Fibroblast of gingiva (primary cell): ENCODE measurements at regions not wholly inside any gene's neighbourhood (a gene's known extent, or its start where the extent isn't known, plus 50 kb on each side); places are given as distances from the start of the nearest gene placed in this dataset.

ENCODE experiments used
- DNase-seq: peaks from one replicate; pipeline ENCODE4 v3.0.0-alpha.2; 2011; ENCODE audit warnings: low read depth

DNA sequence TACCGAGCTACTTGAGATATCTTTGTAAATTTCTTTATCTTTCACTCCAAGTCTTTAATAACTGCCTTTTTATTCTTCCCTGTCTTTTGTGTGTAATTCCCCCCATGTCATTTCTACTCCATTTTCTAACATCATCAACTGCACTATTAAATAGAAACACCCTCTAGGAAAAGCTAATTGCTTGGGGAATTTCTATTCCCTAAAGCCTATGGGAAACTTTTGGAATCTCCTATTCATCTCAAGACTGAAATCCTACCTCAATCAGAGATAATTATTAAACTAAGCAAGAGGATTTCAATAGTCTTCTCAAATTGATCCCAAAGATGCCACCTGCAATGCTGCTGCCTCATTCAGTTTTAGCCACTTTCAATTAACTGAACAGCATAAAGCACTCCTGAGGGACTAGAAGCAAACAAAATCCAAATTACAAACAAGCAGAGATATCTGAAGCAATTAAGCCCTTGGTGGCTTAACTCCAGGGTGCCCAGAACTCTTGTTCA, 598.7 kb downstream of the IGSF11 start:
- no peak for DNase-seq

GRCh38 chr3:118436697-118437262, 597.9 kb downstream of the IGSF11 start:
- no peak for DNase-seq

GRCh38 chr3:118445036-118445435, 589.6 kb downstream of the IGSF11 start:
- no peak for DNase-seq

GRCh38 chr3:118447339-118447738, 587.3 kb downstream of the IGSF11 start:
- no peak for DNase-seq

- DNase-seq, result no peak
Measured at GRCh38 chr3:118466795-118467330, 567.8 kb downstream of the IGSF11 start.

GRCh38 chr3:118468801-118469200, 565.8 kb downstream of the IGSF11 start:
- DNase-seq, result no peak

DNA sequence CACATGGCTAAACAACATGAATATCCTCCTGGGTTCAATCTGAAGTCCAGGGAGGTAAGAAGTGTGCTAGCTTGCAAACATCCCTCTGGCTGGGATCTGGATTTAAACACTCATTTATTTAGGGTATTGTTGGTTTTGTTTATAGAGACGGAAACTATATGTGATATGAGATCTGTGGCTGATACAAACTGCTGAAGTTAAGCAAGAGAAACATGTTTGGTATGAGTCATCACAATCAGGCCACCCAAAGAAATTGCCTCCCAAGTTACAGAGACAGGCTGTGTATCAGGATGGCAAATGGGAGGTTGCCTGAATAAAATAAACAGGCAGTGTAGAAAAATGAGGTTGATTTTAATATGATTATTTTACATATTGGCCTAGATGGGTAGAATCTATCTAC, 562.1 kb downstream of the IGSF11 start:
- DNase-seq, result no peak

DNA sequence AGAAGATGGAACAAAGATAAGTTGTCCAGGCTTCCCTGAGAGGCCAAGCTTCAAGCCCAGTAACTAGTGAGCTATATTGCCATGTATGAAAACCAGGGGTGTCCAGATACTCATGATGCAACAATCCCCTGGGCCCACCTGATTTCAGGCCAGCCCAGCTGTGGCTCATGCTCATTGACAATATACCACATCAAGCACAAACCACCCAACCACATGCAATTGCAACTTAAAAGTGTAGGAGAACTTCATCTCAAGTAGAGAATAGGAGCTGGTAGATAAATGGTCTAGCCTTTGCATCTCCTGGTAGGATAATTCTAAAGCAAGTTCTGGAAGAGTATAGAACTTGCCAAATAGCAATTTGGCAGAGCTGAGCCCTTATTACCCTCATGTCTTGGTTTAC, 561.3 kb downstream of the IGSF11 start:
- no peak for DNase-seq

DNA sequence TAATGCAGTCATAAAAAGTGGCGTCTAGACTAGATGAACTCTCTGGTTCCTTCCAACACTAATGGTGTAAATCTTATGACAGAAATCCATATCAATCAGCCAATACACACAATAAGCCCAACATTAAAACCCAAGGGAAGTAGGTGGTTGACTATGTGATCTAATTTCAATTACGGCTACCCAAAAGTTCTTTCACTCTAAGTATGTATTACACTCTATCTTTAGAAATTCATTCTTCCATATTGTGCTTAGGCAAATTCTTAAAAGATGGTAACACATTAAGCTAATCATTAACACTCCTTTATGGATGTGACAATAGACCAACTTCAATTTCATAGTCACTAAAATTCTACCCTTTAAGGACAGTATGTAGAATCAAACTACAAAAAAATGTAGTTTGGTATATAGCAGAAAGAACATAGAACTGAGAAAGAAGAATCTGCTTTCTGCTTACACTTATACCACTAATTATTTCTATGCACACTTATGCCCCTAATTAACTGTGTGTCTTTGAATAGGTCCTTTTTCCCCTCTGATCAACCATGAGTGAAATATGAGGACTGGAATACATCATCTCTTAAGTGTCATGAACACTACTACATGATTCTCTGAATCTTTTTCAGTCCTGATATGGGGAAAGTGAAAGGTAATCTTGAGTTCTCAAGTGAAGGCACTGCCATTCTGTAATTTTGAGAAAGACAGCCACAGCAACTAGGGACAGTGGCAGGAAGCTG, 557.6 kb downstream of the IGSF11 start:
- DNase-seq, result no peak

DNA sequence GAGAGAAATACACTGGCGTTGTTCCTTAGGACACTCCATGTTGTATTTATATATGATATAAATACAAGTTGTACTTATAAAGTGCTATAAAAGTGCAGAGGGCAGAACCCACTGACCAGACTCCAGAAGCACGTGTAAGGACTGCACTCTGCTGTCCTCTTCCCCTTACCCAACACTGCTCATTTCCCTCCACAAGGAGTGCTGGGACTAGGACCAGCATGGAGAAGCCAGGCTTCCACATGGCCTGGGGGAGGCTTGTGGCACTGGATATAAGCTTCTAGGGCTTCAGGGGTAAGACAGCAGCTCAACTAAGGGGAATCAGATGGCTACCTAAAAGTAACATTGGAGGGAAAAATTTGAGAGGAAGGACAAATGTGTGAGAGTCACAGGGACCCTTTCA, 556.9 kb downstream of the IGSF11 start:
- no peak for DNase-seq

DNA sequence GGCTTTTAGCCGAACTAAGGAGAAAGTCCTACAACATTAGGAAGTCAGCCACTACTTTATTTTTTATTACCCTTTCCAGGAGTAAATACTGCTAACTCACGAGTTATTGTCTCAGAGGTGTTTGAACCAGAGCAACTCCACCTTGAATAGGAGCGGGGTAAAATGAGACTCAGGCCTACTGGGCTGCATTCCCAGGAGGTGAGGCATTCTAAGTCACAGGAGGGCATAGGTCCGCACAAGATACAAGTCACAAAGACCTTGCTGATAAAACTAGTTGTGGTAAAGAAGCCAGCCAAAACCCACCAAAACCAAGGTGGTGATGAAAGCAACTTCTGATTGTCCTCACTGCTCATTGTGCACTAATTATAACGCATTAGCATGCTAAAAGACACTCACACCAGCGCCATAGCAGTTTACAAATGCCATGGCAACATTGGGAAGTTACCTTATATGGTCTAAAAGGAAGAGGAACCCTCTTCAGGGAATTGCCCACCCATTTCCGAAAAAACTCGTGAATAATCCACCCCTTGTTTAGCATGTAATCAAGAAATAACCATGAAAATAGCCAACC, 555.9 kb downstream of the IGSF11 start:
- DNase-seq, result no peak

DNA sequence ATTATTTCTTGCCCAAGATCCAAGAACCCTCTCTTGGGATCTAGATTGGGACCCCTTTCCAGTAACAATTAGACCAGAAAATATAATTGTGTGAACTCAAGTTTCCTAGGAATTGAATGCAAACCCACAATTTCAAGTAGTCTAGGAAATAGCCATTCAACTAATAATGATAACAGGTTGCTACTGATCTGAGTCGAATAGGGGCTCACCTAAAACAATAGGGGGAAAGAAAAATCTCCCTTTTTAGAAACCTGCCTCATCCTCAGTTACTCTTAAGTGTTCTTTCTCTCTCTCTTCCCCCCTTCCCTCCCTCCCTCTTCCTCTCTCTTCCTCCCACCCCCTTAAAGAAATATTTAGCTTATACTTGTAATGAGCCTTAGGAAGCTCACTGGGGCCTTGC, 555.3 kb downstream of the IGSF11 start:
- no peak for DNase-seq

DNA sequence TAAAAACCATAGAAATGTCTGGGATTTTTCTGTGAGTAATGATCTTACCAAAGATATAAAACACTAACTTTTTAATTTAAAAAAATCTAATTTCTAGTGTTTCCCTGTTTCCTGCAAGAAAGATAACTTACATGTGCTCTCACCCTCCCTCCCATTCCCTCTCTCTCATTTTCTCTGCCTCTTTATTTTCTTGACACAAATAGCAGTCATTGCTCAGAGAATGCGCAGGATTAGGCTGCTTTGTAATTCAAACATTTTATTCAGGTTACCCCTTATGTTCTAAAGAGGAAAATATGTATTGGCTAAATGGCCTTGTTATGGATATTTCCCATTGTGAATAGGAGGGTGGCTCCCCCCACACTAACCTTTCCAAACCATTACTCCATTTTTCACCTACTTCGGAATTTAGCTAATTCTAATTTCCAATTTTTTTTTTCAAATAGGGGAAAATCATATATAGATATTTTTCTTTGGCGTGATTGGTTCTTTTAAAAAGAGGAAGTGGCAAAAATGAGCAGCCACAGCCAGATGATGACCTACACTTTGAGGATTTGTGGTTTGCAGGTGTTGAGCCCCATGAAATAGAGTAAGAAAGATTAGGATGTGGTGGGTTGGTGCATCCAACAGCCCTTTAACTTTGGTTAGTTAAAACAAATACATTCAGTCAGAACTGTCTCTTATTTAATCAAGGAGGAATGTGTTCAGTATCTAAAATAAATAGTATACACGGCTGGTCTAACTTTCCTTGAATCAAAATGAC, 554.4 kb downstream of the IGSF11 start:
- no peak for DNase-seq

GRCh38 chr3:118485693-118486092, 549.0 kb downstream of the IGSF11 start:
- DNase-seq, result no peak

DNA sequence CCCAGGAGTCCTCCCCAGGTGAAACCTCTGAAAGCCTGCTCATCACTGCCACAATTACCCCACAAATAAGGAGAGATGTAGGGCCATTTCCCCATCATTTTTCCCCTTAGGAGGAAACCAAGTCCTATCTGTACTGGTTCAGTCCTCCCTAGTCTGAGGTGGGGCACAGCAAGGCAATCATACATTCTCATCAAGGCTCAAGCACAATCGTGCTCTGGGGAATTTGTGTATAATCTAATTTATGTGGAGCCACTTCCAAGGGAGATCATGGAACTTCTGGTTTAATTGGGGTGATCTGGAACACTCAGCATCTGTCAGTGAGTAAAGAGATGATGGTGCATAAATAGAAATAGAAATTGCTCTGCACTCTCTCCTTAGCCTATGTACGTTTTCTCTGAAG, 546.9 kb downstream of the IGSF11 start:
- no peak for DNase-seq

- no peak for DNase-seq
Measured at GRCh38 chr3:118488732-118489131, 545.9 kb downstream of the IGSF11 start.

DNA sequence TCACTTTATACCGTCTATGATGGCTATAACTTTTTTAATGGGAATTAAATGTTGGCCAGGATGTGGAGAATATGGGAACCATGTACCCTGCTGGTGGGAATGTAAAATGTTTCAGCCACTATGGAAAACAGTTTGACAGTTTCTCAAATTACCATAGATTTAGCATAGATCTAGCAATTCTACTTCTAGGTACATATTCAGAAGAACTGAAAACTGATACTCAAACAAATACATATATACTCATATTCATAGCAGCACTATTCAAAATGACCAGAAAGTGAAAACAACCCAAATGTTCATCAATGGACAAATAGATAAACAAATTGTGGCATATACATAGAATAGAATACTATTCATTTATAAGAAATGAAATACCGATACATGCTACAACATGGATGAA, 539.4 kb downstream of the IGSF11 start:
- no peak for DNase-seq

DNA sequence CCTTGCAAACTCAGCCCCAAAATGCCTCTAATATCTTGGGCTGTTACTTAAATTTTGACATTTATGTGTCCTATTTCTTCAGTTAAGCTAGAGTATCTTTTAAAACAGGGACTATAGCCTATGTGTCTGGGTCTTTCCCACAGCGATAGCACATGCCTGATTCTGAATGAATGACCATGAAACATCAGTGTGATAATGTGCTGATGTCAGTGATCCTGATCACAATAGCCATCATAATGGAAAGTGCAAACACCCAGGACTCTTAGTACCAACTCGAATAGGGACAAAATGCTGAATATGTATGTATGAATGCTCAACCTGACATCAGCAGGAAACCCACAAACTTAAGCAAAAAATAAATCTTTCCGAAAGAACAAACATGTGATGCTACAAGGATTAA, 537.4 kb downstream of the IGSF11 start:
- DNase-seq, result no peak

DNA sequence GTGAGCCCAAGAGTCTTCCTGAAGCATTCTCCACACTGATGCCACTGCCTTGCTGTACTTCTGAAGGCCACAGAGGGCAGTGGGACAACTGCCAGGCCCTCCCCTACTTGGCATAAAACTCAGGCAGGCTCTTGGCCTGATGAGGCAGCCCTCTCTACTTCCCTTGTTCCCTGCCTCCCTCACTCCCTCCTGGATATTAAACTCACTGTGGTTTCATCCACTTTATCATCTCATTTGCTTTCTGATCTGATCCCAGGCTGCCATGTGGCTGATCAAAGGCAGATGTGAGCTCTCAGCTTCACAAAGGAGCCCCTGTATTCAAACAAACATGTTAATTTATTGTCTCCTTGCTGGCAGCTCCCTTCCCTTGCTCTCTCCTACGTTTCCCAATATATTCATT, 533.5 kb downstream of the IGSF11 start:
- DNase-seq, result no peak

- DNase-seq, result no peak
Measured at GRCh38 chr3:118504906-118505305, 529.7 kb downstream of the IGSF11 start.

GRCh38 chr3:118505784-118506183, 528.9 kb downstream of the IGSF11 start:
- no peak for DNase-seq

GRCh38 chr3:118511402-118511801, 523.2 kb downstream of the IGSF11 start:
- no peak for DNase-seq

GRCh38 chr3:118512301-118512700, 522.3 kb downstream of the IGSF11 start:
- DNase-seq, result no peak
